ENCODE measurements at regions not wholly inside any gene's neighbourhood (a gene's known extent, or its start where the extent isn't known, plus 50 kb on each side); places are given as distances from the start of the nearest gene placed in this dataset.
"Not testable (repeated sequence)": the region's sequence is repeated elsewhere in the genome, so short reads cannot be mapped to it uniquely, and the experiment has no call there.

DNA sequence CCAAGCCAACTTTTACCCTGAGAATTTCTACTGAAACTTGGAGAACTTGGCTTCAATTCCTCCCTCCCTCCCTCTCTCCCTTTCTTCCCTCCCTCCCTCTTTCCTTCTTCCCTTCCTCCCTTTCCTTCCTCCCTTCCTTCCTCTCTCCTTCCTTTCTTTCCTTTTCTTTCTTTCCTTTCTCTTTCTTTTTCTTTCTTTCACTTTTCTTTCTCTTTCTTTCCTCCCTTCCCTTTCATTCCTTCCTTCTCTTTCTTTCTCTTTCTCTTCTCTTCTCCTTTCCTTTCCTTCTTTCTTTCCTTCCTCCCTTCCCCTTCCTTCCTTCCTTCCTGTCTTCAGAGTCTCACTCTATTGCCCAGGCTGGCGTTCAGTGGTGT is 268.1 kb upstream of the SDK2 start:
- no peak overlapping the region for H3K4me3 ChIP-seq (ENCODE audit: low read depth, low read length)

DNA sequence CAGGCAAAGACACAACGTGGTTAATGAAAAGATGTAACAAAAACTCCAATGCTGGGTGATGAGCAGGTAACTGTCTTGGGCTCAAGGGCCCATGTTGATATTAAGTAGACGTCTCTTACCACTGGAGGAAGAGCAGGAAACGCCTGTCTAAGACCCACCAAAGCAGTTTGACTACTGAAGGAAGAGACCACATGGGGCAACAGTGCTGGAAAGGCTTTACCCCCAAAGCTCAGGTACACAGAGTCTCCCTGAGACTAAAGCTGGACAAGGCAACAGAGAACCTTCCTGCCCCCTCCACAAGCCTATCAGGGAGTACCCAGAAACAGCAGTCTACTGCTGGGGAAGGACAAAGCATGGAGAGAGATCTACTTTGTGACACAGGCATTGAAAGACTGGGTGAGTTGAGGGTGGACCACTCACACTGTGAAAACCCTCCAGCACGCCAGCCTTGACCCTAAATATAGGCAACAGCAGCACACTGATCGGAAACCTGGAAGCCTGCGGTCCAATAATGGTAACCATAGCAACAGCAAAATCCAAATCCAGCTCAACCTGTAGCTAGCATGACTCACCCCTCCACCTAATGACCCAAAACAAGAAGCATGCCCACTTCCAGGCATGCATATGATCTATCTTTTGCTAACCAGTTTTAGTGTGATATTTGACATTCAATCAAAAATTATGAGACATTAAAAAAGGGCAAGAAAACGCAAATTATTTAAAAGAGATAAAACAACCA is 270.5 kb upstream of the SDK2 start:
- no peak overlapping the region for H3K4me3 ChIP-seq (ENCODE audit: low read depth, low read length)

DNA sequence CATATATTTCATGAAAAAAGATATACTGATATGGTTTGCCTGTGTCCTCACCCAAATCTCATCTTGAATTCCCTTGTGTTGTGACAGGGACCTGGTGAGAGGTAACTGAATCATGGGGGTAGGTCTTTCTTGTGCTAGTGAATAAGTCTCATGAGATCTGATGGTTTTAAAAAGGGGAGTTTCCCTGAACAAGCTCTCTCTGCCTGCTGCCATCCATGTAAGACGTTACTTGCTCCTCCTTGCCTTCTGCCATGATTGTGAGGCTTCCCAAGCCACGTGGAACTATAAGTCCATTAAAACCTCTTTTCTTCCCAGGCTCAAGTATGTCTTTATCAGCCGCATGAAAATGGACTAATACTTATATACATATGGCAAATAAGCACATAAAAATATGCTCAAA is 274.8 kb upstream of the SDK2 start:
- H3K4me3 ChIP-seq (ENCODE audit: low read depth, low read length): not testable (repeated sequence)

DNA sequence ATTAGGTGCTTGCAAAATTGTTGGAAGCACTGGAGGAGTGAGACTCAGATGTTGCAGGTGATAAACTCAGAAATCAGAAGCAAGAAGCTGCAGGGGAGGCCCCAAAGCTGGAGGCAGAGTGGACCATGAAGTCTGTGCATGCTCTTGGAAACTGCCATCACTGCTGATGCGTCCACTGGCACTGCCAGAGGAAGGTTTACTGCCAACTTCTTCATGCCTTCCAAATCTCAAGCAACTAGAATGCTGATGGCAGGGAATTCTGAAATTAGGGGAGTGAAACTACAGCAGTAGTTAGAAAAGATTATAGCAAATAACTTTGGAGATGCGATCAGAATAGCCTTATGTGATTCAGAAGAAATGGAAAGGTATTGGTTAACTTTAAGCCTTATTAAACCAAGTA is 277.1 kb upstream of the SDK2 start:
- H3K4me3 ChIP-seq (ENCODE audit: low read depth, low read length): no peak overlapping the region

DNA sequence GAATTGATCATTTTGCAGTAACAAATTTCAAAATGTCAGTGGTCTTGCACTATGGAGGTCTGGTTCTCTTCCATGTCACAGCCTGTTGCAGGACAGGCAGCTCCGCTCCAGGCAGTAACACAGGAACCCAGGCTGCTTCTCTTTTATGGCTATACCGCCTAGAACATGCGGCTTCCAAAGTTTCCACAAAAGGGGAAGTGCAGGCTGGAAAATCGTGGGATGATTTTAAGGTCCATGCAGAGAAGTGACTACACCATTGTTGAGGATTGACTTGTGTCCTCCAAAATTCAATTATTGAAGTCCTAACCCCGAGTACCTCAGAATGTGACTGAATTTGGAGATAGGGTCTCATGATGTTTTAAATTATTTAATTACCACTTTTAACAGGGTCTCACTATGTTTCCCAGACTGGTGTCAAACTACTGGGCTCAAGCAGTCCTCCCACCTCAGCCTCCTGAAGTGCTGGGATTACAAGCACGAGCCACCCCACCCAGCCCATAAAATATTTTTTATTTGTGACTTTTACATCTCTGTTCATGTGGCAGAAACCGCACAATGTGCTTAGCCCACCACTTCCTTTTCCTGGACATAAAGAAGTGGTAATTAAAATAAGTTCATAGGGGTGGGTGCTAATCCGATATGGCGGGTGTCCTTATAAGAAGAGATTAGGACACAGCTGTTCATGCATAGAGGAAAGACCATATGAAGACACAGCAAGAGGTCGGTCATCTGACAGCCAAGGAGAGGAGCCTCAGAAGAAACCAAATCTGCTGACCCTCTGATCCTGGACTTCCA is 279.2 kb upstream of the RPL38 start:
- no peak overlapping the region for H3K4me3 ChIP-seq (ENCODE audit: low read depth, low read length)

DNA sequence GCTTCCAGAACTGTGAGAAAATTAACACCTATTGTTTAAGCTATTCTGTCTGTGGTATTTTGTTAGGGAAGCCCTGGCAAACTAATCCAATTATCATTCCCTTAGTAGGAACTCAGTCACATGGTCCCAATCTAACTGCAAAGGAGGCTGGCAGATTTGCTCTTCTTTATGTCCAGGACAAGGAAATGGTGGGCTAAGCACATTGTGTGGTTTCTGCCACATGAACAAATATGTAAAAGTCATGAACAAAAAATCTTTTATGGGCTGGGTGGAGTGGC is 278.6 kb upstream of the RPL38 start:
- no peak overlapping the region for H3K4me3 ChIP-seq (ENCODE audit: low read depth, low read length)

DNA sequence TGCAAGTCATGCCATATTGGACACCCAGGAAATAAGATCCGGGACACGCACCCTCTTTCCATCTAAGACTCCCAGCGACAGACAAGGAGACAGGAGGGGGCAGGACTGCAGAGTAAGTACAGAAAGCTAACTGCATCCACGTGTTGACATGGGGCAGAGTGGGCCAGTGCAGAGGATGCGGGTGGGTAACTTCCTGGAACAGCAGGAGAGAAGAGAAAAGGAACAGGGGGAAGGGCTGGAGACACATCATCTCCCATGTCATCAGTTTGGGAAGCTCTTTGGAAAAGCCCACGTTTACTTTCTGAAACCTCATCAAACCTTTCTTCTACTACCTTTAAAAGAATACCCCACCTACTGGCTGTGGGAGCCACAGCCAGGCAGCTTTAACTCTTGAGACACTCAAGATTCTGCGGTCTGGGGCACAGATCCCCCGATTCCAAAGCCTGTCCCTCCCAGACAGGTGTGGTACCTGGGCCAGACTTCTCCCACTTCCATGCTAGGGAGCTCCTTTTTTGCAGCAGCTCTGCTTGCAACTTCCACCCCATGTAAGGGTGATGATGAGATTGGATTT is 273.5 kb upstream of the RPL38 start:
- H3K4me3 ChIP-seq (ENCODE audit: low read depth, low read length): no peak overlapping the region

DNA sequence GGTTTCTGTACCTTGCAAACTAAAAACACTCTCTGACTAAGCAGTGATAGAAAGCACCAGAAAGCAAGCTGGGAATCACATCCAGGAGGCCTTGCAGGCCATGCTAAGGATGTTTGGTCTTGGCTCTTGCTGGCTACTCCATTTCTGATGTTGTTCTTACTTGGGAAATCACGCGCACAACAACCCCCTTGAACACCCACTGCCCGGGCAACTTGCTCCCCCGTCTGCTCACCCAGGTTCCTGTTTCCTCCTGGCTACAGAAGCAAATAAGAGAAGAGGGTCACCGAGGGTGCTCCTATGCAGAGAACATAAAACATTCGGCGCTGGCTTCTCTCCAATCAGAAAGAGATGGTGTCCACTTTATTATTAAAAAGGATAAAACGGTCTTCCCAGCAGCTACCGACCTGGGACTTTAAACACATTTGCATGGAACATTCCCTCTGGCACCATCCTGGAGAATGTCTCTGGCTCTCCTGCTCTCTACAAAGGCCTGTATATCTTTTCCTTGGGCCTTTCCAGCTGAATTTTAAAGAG is 271.2 kb upstream of the RPL38 start:
- H3K4me3 ChIP-seq (ENCODE audit: low read depth, low read length): no peak overlapping the region

DNA sequence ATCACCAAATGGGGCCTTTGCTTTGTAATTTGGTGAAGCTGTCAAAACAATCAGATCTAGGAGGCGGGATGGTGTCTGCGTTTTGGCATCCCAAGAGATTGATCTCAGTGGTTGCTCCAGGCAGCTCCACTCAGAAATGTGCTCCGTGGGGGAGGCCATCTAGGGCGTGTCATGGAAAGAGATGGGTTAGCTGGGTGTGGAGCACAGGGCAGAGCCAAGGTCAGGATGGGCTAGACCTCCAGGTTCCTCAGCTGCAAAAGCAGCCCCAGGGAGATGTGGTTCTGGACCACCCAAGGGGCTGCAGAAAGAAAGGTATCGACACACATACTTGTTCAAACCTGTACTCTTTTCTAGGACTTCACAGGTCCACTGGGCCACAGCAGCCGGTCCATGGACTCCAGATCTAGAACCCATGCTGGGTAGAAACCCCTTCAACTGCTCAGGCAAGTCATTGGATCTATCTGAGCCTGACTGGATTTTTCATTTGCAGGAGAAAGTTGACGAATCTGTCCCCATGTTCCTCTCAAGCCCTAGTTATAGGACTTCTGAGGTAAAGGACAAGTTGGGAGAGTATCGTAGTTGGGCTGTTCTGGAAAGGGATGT is 270.2 kb upstream of the RPL38 start:
- H3K4me3 ChIP-seq (ENCODE audit: low read depth, low read length): no peak overlapping the region

DNA sequence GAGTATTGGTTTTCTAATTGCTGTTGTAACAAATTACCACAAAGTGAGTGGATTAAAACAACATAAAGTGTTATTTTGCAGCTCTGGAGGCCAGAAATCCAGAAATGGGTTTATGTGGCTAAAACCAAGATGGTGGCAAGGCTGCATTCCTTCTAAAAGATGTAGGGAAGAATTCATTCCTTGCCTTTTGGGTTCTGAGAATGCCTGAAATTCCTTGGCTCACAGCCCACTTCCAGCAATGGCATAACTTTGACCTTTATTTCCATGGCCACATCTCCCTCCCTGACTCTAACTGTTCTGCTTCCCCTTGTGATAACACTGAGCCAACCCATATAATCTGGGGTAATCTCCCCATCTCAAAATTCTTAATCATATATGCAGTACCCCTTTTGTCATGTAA is 269.6 kb upstream of the RPL38 start:
- no peak overlapping the region for H3K4me3 ChIP-seq (ENCODE audit: low read depth, low read length)

DNA sequence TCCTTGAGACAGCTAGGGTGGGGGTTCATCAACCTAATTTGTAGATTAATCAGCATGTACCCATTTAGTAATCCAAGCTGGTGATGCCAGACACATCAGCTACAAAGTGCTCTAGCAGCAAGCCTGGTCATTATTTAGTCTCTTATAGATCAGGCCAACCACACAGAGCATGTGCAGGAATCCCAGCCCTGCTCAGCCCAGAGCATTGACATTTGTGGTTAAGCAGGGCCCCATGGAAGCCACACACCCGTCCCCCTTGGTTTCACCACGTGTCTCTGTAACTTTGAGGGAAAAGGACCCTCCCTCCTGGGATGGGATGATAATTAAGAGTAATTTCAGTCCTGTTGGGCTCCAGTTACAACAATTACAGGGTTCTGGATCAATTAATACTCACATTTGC is 268.8 kb upstream of the RPL38 start:
- no peak overlapping the region for H3K4me3 ChIP-seq (ENCODE audit: low read depth, low read length)

DNA sequence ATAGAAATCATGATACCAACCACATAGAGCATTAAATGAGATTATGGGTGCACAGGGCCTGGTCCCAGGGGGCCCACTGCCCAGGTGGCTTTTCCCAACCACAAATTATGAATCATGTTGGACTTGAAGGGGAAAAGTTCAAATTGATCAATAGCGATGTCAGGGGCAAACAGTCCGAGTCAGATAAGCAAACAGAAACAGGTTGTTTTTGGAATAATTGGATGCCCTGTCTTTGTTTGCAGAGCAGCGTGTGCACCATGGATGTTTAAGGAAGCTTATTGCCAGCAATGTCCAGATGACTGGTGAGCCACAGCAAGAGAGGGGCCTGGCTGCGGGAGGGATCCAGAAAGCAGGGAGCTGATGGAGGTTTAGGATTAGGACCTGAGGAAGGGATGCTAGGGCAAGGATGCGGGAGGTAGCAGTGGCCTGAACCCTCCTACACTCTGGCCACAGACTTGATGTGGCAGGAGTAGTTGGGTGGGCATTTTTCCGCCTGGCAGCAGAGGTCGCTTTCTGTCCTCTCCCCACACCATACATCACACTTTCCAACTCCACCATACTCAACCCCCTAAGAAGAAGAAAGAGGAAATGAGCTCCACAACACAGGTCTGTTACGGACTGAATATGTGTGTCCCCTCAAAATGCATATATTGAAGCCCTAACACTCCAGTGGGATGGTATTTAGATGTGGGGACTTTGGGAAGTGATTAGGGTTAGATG is 266.4 kb upstream of the RPL38 start:
- no peak overlapping the region for H3K4me3 ChIP-seq (ENCODE audit: low read depth, low read length)

DNA sequence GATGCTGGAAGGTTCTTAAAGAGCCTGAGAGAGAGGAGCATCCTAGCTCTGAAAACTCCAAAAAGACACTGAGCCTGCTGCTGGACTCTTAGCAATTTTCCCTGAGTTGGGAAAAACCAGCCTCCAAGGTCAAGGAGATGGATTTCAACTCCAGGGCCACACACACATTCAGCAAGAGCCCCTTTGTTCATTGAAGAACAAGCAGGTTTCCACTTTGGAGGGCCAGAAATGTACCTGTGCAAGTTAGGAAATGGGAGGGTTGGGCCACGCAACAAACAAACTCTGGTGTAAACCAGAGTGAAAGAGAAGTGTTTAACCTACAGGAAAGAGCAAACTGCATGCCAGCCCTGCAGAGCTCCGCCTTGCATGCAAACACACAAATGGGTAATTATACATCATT is 264.8 kb upstream of the RPL38 start:
- H3K4me3 ChIP-seq (ENCODE audit: low read depth, low read length): no peak overlapping the region

DNA sequence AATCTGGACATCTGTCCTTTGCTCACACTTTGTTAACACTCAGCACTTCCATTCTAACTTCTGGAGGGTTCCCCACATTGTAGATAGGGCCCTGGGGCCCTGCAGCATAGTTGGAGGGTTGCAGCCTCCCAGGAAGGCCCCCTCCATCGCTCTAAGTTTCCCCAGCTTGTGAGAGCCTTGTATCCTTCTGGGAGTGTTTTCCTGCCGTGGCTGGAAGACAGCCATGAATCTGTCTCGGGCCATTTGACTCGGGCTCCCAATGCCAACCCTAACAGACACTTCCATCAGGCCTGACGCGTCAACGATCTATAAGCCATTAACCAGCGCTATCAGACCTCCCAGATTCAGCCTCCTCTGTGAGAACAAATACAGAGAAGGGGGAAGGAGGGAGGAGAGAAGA is 263.7 kb upstream of the RPL38 start:
- no peak overlapping the region for H3K4me3 ChIP-seq (ENCODE audit: low read depth, low read length)

DNA sequence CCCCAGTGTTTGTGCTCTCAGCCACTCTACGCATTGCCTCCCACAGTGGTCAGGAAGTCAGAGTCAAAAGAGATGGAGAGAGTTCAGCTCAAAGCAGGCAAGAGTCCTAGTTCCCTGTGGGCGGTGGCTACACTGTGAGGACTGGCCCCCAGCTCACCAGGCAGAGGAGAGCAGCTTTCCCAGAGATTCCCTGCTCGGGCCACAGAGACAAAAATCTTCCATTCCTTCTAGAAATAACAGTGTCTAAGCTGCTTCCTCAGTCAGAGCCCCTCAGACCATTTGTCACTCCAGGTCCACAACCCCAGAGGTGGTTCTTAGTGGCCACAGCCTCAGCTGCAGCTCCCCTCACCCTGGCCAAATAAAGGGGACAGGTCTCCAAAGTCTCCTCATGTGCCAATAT is 263.0 kb upstream of the RPL38 start:
- H3K4me3 ChIP-seq (ENCODE audit: low read depth, low read length): no peak overlapping the region

DNA sequence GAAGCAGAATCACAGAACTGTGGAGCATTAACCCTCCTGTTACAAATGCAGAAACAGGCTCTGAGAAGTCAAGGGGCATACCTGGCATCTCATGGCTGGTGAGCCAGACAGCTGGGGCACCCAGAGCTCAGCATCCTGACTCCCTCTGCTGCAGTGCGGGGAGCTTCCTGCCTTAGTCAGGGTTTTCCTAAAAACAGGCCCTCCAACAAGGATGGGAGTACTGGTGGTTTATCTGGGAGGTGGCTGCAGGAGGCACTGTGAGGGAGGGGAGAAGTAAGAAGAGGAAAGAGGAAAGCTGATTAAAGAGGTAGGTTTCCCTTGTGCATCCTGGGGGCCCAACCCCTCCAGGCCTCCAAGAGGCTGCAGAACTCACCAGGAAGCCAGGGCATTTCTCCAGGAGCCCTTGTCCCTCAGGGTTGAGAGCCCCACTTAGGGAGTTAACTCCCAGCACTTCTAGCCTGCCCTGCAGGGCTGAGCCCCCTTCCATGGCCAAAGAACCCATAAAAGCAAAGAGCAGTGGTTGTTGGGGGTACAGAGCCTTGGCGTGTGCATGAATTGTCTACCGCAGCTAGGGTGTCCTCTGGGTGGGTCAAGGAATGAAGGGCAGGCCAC is 261.5 kb upstream of the RPL38 start:
- H3K4me3 ChIP-seq (ENCODE audit: low read depth, low read length): no peak overlapping the region

DNA sequence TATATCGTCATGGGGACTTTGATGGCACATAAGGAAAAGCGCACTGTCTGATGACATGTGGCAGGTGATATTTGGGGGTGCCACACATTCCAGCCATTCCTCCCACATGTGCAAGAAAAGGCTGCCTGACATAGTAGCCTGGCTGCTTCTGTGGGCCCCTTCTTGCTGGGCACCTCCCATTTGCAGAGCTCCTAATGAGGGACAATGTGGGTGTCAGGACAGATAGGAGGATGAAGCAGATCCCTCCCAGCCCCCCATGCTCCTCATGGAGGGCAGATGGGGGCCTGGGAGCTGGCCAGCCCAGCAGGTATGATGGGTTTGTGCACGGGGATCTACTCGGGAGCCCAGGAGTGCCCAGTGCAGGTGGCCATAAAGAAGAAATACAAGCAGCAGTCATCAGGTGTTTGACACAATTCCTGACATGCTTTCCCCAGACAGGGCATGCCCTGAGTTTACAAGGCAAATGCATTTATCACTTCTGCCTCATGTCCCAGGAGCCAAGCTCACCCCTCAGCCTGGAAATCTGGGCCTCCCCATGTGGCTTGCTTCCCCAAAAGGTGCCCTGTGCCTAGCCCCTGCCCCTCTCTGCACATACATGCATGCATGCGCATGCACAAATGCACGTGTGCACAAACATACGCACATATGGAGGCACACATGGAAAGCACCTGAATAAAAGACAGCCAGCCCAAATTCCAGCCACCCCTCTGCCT is 260.6 kb upstream of the RPL38 start:
- no peak overlapping the region for H3K4me3 ChIP-seq (ENCODE audit: low read depth, low read length)

DNA sequence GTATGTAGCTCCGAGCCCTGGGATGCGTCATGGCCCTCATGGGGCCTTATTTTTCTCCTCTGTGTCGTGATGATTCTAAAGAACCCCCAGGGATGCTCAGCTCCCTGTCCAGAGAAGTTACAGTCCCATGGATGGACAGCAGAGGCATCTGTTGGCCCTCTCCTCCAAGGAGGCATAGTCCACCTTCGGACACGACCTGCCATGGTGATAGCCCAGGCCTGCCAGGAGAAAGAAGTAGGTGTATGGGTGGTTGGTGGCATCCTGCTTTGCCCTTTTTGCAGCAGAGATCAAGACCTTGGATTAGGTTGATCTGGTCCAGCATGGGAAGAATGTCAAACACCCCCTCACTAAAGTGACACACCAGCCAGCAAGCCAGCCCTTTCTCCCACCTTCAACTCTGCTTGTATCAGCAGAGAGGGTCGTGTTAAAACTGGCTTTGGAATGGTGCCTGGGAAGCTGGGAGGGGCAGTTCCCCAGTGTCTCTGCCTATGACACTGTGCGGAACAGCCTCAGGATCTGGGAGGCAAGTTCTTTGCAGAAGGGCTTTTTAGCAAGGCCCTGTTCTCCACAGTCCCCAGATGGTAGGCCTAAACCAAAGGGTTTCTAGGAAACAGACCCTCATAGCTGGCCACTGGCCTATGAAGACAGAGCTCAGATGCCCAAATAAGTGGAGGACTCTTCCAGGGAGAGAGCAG is 259.9 kb upstream of the RPL38 start:
- H3K4me3 ChIP-seq (ENCODE audit: low read depth, low read length): no peak overlapping the region

DNA sequence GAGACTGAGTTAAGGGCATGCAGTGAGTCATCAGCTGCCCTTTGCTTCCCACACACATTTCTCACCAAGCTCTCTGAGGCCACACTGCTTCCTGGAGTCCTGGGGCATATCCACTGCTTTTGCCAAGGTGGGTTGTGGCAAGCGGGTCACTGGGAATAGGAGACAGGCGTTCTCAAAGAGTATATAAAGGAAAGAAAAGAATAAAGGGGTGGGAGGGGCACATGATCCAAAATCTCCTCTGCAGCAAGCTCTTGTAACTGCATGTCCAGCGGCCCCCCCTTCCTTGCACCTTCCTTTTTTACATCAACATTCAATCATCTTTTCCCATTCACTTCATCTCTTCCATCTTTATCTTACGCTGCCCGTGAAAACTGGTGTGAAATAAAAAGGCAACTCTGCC is 259.1 kb upstream of the RPL38 start:
- H3K4me3 ChIP-seq (ENCODE audit: low read depth, low read length): no peak overlapping the region
